Ishikawa (cell line): ENCODE measurements at regions not wholly inside any gene's neighbourhood (a gene's known extent, or its start where the extent isn't known, plus 50 kb on each side); places are given as distances from the start of the nearest gene placed in this dataset.

Experiments used
- CEBPB ChIP-seq: IDR thresholded peaks from 2 replicates; pipeline ENCODE4 v1.6.1; 2012
- CREB1 ChIP-seq: IDR thresholded peaks from 2 replicates; pipeline ENCODE4 v1.6.1; 2012; ENCODE audit warnings: low read depth
- EGR1 ChIP-seq: IDR thresholded peaks from 2 replicates; pipeline ENCODE4 v1.6.1; 2012
- EP300 ChIP-seq: IDR thresholded peaks from 2 replicates; pipeline ENCODE4 v1.6.1; 2012; ENCODE audit warnings: borderline replicate concordance
- FOXM1 ChIP-seq: IDR thresholded peaks from 2 replicates; pipeline ENCODE4 v1.6.1; 2012; ENCODE audit warnings: low read depth, borderline replicate concordance
- MAX ChIP-seq: IDR thresholded peaks from 2 replicates; pipeline ENCODE4 v1.6.1; 2012
- NFIC ChIP-seq: IDR thresholded peaks from 2 replicates; pipeline ENCODE4 v1.6.1; 2012
- RAD21 ChIP-seq: IDR thresholded peaks from 2 replicates; pipeline ENCODE4 v1.6.1; 2012; ENCODE audit warnings: low read depth
- REST ChIP-seq: IDR thresholded peaks from 2 replicates; pipeline ENCODE4 v1.6.1; 2012; ENCODE audit warnings: low read depth, mild to moderate bottlenecking
- TAF1 ChIP-seq: IDR thresholded peaks from 2 replicates; pipeline ENCODE4 v1.6.1; 2012; ENCODE audit warnings: low read depth, mild to moderate bottlenecking
- TCF12 ChIP-seq: IDR thresholded peaks from 2 replicates; pipeline ENCODE4 v1.6.1; 2012; ENCODE audit warnings: low read depth
- TEAD4 ChIP-seq: IDR thresholded peaks from 2 replicates; pipeline ENCODE4 v1.6.1; 2012
- USF1 ChIP-seq: IDR thresholded peaks from 2 replicates; pipeline ENCODE4 v1.6.1; 2012
- YY1 ChIP-seq: IDR thresholded peaks from 2 replicates; pipeline ENCODE4 v1.6.1; 2012; ENCODE audit warnings: low read depth
- ZBTB7A ChIP-seq: IDR thresholded peaks from 2 replicates; pipeline ENCODE4 v1.6.1; 2012; ENCODE audit warnings: low read depth

- TF ChIP-seq YY1 (no peak), REST (no peak), MAX (no peak), EP300 (no peak), TCF12 (no peak), ZBTB7A (no peak)
Measured at GRCh38 chr19:37303591-37304171, 67.2 kb upstream of the ZNF527 start.

- no peak for TF ChIP-seq USF1
- no peak for TF ChIP-seq MAX
- TF ChIP-seq TEAD4 = no peak
- no peak for TF ChIP-seq CREB1
Measured at GRCh38 chr19:37304190-37304883, 66.6 kb upstream of the ZNF527 start.

- TF ChIP-seq CREB1 = no peak
- TF ChIP-seq EP300 = no peak
- TF ChIP-seq MAX = no peak
- TF ChIP-seq TCF12 = no peak
- TF ChIP-seq YY1 = no peak
- TF ChIP-seq TAF1 = no peak
- no peak for TF ChIP-seq REST
- TF ChIP-seq CEBPB = no peak
- no peak for TF ChIP-seq USF1
- no peak for TF ChIP-seq NFIC
- TF ChIP-seq ZBTB7A = no peak
- TF ChIP-seq FOXM1 = no peak
- TF ChIP-seq TEAD4 = no peak
- TF ChIP-seq RAD21 = no peak
- TF ChIP-seq EGR1 = no peak
Measured at GRCh38 chr19:37304884-37305255, 66.0 kb upstream of the ZNF527 start.

GRCh38 chr19:37306383-37306963 is 64.4 kb upstream of the ZNF527 start:
- TF ChIP-seq EP300 (no peak), TAF1 (no peak), NFIC (no peak), EGR1 (no peak), REST (no peak), FOXM1 (no peak), TCF12 (no peak), MAX (no peak), RAD21 (no peak), ZBTB7A (no peak), TEAD4 (no peak), CREB1 (no peak), CEBPB (no peak), YY1 (no peak), USF1 (no peak)
